ENCODE measurements at regions not wholly inside any gene's neighbourhood (a gene's known extent, or its start where the extent isn't known, plus 50 kb on each side); places are given as distances from the start of the nearest gene placed in this dataset.

GRCh38 chr15:66925721-66926120 is 139.7 kb upstream of the SMAD3 start:
- peaks cover 0 to 7% of the 10 kb centered on the region in 2 experiments for H3K27me3 ChIP-seq (ENCODE audit: control insufficient read depth in 1 of 2, insufficient read depth in 2 of 2, low read length in 2 of 2)
- no peak overlapping the region for H3K27ac ChIP-seq (ENCODE audit: low read depth in 1 of 2, low read length in 2 of 2)
- Mint-ChIP-seq H3K27me3 (peaks cover 17% of the 10 kb centered on the region), H3K4me3 (no peak overlapping the region), H3K4me1 (ENCODE audit: low read depth) (peaks cover 5% of the 10 kb centered on the region), H3K9me3 (no peaks in the 10 kb centered on the region), H3K36me3 (ENCODE audit: low read depth) (no peaks in the 10 kb centered on the region), H3K27ac (no peak overlapping the region)
- intact Hi-C loops (cut with DNase I, micrococcal nuclease): no loop called here
- peaks cover 10% of the 10 kb centered on the region for H3K4me1 ChIP-seq (ENCODE audit: insufficient read depth, low read length)
- peaks cover 4 to 10% of the 10 kb centered on the region in 2 experiments for H3K9me3 ChIP-seq (ENCODE audit: control insufficient read depth in 1 of 2, insufficient read depth in 1 of 2, low read length in 2 of 2)
- no peaks in the 10 kb centered on the region for H3K36me3 ChIP-seq (ENCODE audit: insufficient read depth, low read length)
- no peak for TF ChIP-seq CTCF (IDR thresholded peaks at IDR 0.05)
- DNase-seq (no peak), ATAC-seq (ENCODE audit: poor library complexity) (no peak)
- CTCF ChIA-PET: no interaction called here
- no peak overlapping the region for H3K4me3 ChIP-seq (ENCODE audit: low read length)
- POLR2A ChIA-PET: no interaction called here

DNA sequence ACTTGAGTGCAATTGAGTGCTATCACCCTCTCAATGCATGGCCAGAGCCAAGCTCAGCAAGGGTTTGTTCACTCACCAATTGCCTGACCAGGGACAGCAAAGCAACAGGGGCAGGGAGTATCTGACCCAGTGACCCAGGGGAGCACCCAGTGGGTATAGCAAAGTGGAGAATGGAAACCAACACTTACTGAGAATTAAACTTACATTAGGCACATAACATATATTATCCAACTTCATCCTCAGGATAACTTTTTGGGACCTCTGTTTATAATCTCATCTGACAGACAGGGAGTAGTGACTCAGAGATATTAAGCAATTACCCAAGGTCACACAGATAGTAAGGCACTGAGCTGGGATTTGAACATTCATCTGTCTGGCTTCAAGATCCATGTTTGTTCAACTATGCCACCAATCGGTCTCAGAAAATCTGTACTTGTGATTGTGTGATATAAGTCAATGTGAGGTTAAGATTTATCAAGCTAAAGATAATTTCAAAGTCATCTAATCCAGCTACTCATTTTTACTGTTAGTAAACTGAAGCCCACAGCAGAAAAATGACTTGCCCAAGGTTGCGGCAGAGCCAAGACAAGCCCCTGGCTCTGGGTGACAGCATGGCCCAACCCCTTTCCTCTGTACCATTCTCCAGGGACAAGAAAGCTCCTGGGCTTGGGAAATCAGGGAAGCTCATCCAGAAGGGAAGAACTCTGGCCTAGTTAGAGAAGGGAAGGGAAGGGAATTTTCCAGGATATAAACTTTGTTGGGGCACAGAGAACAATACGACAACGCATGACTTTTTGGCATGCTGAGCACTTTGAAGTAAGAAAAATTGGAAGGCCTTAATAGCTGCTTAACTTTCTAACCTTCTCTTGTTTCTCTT is 138.0 kb upstream of the SMAD3 start:
- Mint-ChIP-seq H3K4me1 (ENCODE audit: low read depth) (no peaks in the 10 kb centered on the region), H3K27me3 (peaks cover 17% of the 10 kb centered on the region), H3K9me3 (no peaks in the 10 kb centered on the region), H3K27ac (no peak overlapping the region), H3K4me3 (no peak overlapping the region), H3K36me3 (ENCODE audit: low read depth) (no peaks in the 10 kb centered on the region)
- ChIA-PET POLR2A (interaction anchor here (1.0 kb wide), 1 partner anchor 250 kb away, joined by 3 read pairs; no protein-coding TSS in a partner anchor), CTCF (no interaction called here)
- Histone ChIP-seq H3K4me1 (ENCODE audit: insufficient read depth, low read length) (peaks cover 5% of the 10 kb centered on the region), H3K4me3 (ENCODE audit: low read length) (no peak overlapping the region), H3K9me3 (ENCODE audit: control insufficient read depth in 1 of 2, insufficient read depth in 1 of 2, low read length in 2 of 2) (peaks cover 2 to 10% of the 10 kb centered on the region in 2 experiments), H3K36me3 (ENCODE audit: insufficient read depth, low read length) (no peaks in the 10 kb centered on the region), H3K27ac (ENCODE audit: low read depth in 1 of 2, low read length in 2 of 2) (no peak overlapping the region), H3K27me3 (ENCODE audit: control insufficient read depth in 1 of 2, insufficient read depth in 2 of 2, low read length in 2 of 2) (peaks cover 0 to 7% of the 10 kb centered on the region in 2 experiments)
- ATAC-seq (ENCODE audit: poor library complexity): no peak
- no peak for DNase-seq
- intact Hi-C loops (cut with DNase I, micrococcal nuclease): no loop called here
- TF ChIP-seq CTCF (IDR thresholded peaks at IDR 0.05): no peak

DNA sequence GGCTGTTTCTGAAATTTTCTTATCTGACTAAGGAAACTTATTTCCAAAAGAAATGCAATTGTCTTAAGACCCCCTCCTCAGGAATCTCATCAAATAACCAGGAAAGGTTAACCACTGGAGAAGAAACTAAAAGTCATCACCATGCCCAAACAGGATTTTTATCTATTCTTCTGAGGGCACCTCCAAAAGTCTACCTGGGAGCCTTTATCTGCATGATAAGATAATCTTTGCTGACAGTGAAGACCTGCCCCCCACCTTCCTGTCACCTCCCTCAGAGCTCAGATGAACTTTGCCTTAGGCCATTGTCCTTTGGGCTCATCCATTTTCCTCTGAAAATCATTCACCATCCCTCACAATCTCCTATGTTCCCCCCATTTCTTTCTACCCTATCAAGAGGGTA is 137.3 kb upstream of the SMAD3 start:
- Mint-ChIP-seq H3K27ac (no peak overlapping the region), H3K9me3 (no peaks in the 10 kb centered on the region), H3K27me3 (peaks cover 15% of the 10 kb centered on the region), H3K4me3 (no peak overlapping the region), H3K36me3 (ENCODE audit: low read depth) (no peaks in the 10 kb centered on the region), H3K4me1 (ENCODE audit: low read depth) (no peaks in the 10 kb centered on the region)
- intact Hi-C loops (cut with DNase I, micrococcal nuclease): no loop called here
- ChIA-PET POLR2A (interaction anchor here (1.0 kb wide), 1 partner anchor 250 kb away, joined by 3 read pairs; no protein-coding TSS in a partner anchor), CTCF (no interaction called here)
- Histone ChIP-seq H3K4me3 (ENCODE audit: low read length) (no peak overlapping the region), H3K36me3 (ENCODE audit: insufficient read depth, low read length) (no peaks in the 10 kb centered on the region), H3K4me1 (ENCODE audit: insufficient read depth, low read length) (peaks cover 5% of the 10 kb centered on the region), H3K9me3 (ENCODE audit: control insufficient read depth in 1 of 2, insufficient read depth in 1 of 2, low read length in 2 of 2) (peaks cover 0 to 13% of the 10 kb centered on the region in 2 experiments), H3K27ac (ENCODE audit: low read depth in 1 of 2, low read length in 2 of 2) (no peak overlapping the region), H3K27me3 (ENCODE audit: control insufficient read depth in 1 of 2, insufficient read depth in 2 of 2, low read length in 2 of 2) (peaks cover 0 to 7% of the 10 kb centered on the region in 2 experiments)
- no peak for TF ChIP-seq CTCF (IDR thresholded peaks at IDR 0.05)
- DNase-seq: no peak
- no peak for ATAC-seq (ENCODE audit: poor library complexity)
